GM12864 (cell line): ENCODE measurements at regions not wholly inside any gene's neighbourhood (a gene's known extent, or its start where the extent isn't known, plus 50 kb on each side); places are given as distances from the start of the nearest gene placed in this dataset.

Experiments used
- DNase-seq: peaks from one replicate; pipeline ENCODE4 v3.0.0-alpha.2; 2011; ENCODE audit warnings: low read depth
- H3K4me3 ChIP-seq: 2 replicates; pipeline ENCODE4 v1.5.1; 2011; ENCODE audit warnings: mild to moderate bottlenecking, low read depth, low read length, control low read depth
- CTCF ChIP-seq: IDR thresholded peaks from 2 replicates; pipeline ENCODE4 v1.5.1; 2011; ENCODE audit warnings: low read depth, mild to moderate bottlenecking, moderate library complexity, low read length, control low read depth, inconsistent platforms; ENCODE audit errors: missing control alignments

GRCh38 chr20:17860301-17861197, 108.0 kb downstream of the SNX5 start:
- no peak overlapping the region for H3K4me3 ChIP-seq
- TF ChIP-seq CTCF, result no peak
- DNase-seq, result no peak

DNA sequence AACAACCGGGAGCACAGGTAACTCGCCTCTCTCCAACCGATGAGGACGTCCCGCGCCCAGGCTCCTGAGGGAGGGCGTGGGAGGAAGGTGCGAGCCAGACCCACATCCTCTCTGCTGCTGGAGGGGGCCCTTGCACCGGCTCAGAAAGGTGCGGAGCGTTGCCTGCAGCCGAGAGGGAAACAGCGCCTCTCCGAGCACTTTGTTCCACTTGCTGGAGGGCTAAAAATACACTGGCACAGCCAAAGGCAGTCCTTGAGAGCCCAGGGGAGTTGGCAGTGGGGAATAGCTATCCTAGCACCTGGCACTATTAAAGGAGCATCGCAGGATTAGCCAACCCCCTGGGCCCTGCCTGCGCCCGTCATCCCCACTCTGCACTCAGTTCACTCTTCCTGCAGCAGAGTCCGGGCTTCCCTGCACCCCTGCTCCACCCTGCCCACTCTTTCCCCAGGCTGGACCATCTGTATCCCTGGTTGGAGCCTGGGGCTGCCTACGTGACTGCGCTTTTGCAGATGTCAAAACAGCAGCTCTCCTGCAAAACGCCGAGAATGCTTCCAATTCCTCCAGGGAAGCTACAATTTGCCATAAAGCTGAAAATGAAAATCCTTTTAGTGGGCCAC, 108.9 kb downstream of the SNX5 start:
- TF ChIP-seq CTCF, result peak; percentile 21
- DNase-seq, result no peak
- H3K4me3 ChIP-seq, result no peak overlapping the region

DNA sequence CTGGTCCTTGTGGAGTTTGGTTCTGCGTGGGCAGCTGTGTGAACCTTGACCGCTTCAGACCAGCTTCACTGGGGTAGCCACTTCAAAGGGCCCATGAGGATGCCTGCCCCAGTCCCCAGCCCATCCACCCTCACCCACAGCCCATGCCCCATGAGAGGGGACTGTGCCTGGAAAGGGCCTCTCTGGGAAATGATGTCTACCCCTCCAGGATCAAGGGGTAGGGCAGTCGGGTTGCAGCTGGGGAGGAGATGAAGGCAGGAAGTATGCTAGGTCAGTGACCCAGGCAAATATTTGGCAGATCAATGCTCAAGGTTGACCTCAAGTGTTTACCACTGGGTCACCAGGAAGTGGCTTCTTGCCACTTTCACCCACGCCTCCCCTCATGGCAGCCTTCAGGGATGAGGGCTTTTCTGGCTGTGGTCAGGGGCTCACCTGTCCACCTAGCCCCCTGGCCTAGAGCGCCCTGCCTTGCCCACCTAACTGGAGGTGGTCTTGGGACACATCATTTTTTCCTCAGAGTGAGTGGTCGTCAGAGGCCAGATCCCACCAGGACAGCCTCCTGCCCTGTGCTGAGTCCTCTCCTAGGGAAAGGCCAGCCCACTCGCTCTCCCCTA, 109.5 kb downstream of the SNX5 start:
- peak; percentile 49 for DNase-seq
- no peak for TF ChIP-seq CTCF
- H3K4me3 ChIP-seq, result no peak overlapping the region

- H3K4me3 ChIP-seq, result no peak overlapping the region
- DNase-seq, result no peak
- no peak for TF ChIP-seq CTCF
These were observed 110.1 kb downstream of the SNX5 start for GRCh38 chr20:17858450-17859001.

GRCh38 chr20:17857639-17858449, 110.8 kb downstream of the SNX5 start:
- no peak for DNase-seq
- H3K4me3 ChIP-seq, result no peak overlapping the region
- peak; percentile 3 for TF ChIP-seq CTCF

- DNase-seq, result no peak
- no peak overlapping the region for H3K4me3 ChIP-seq
- no peak for TF ChIP-seq CTCF
These were observed 111.6 kb downstream of the SNX5 start for GRCh38 chr20:17856837-17857605.
